Activated T-helper 17 cell treated with anti-CD3 and anti-CD28 coated beads, Interleukin-2, amount 50 U/mL, for 72 hours (primary cell): ENCODE measurements at regions not wholly inside any gene's neighbourhood (a gene's known extent, or its start where the extent isn't known, plus 50 kb on each side); places are given as distances from the start of the nearest gene placed in this dataset.

ENCODE experiments used
- ATAC-seq: fragments of 150-1000 bp; cut with Tn5 transposase; replicated peaks from 2 replicates; pipeline ENCODE4 v1.10.0; 2021; ENCODE audit warnings: mild to moderate bottlenecking, moderate library complexity
- H3K27ac Mint-ChIP-seq: one replicate; pipeline ENCODE4 v1.8.0; 2022; ENCODE audit warnings: mixed read lengths
- H3K27me3 Mint-ChIP-seq: one replicate; pipeline ENCODE4 v1.8.0; 2022; ENCODE audit warnings: mixed read lengths
- H3K36me3 Mint-ChIP-seq: one replicate; pipeline ENCODE4 v1.8.0; 2022; ENCODE audit warnings: low read depth, mild to moderate bottlenecking, mixed read lengths
- H3K4me1 Mint-ChIP-seq: one replicate; pipeline ENCODE4 v1.8.0; 2022; ENCODE audit warnings: mixed read lengths
- H3K4me3 Mint-ChIP-seq: one replicate; pipeline ENCODE4 v1.8.0; 2022; ENCODE audit warnings: mild to moderate bottlenecking, mixed read lengths
- H3K9me3 Mint-ChIP-seq: one replicate; pipeline ENCODE4 v1.8.0; 2022; ENCODE audit warnings: mixed read lengths

DNA sequence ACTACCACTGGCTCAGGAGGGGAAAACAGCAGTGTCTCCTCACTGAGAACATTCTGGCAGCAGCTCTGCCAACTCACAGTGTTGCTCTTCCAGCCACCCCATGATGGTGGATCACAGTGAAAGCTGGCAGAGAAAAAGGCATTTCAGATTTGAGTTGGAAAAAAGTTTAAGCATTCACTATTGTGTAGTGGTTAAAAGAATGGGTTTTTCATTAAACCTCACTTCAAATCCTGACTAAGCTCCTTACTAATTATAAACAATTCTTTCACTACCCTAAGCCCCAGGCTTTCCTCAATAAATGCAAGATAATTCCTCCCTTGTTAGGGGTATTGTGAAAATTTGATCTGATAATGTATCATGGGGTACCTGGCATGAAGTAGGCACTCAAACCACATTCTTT, 518.1 kb downstream of the SNAPC1 start:
- Mint-ChIP-seq H3K4me1 (no peaks in the 10 kb centered on the region), H3K4me3 (no peak overlapping the region), H3K27me3 (no peaks in the 10 kb centered on the region), H3K9me3 (no peaks in the 10 kb centered on the region), H3K36me3 (no peaks in the 10 kb centered on the region), H3K27ac (no peak overlapping the region)
- ATAC-seq: no peak

DNA sequence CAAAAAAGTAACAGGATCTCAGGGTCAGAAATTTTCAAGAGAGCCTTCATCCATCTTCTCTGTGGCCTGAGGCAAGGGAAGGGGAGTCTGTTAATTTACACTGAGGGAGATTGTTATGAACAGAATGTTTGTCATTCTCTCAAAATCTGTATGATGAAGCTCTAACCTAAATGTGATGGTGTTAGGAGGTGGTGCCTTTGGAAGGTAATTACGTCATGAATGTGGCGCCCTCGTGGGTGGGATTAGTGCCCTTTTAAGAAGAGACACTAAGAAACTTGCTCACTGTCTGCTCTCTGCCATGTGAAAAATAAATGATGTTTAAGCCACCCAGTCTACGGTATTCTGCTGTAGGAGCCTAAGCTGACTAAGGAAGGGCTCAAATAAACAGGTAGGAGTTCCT, 521.6 kb downstream of the SNAPC1 start:
- H3K4me3 Mint-ChIP-seq: no peak overlapping the region
- no peaks in the 10 kb centered on the region for H3K4me1 Mint-ChIP-seq
- H3K27ac Mint-ChIP-seq: no peak overlapping the region
- ATAC-seq: no peak
- no peaks in the 10 kb centered on the region for H3K36me3 Mint-ChIP-seq
- no peaks in the 10 kb centered on the region for H3K9me3 Mint-ChIP-seq
- no peaks in the 10 kb centered on the region for H3K27me3 Mint-ChIP-seq

DNA sequence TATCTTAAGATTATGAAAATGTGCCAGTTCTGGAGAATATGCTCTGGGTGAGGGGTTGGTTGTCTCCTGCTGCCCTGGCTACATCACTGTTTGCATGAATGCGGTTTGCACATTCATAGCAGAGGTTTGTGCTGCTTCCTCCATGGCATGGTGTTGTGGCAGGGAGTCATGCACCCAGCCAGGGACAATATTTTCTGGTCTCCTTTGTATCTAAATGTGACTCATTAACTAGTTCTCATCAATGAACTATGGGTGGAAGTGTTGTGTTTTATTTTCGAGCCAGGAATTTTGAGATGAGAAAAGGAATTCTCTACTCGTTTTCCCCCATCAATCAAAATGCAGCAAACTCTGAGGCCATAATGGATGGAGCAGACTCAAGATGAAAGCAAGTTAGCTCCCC, 527.3 kb downstream of the SNAPC1 start:
- no peak for ATAC-seq
- Mint-ChIP-seq H3K9me3 (peaks cover 3% of the 10 kb centered on the region), H3K4me3 (no peak overlapping the region)

DNA sequence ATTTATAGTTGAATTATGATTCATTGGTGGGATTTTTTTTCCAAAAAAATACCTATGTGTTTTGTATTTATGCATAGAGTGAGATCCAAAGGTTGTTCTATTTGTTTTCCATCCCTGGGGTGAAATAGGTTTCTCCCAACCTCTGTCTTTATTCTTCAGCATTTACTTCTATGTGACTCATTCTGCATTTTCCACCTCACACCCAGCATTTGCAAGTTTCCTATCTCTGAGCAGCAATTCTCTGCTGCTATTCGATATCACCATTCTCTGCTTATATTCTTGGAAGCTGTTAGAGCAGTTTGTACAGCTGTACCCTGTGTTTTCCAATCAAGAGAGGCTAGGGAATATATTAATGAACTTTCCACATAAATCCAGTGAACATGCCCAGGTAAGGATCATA, 538.9 kb downstream of the SNAPC1 start:
- no peak for ATAC-seq
- Mint-ChIP-seq H3K27ac (no peak overlapping the region), H3K4me3 (no peak overlapping the region), H3K9me3 (peaks cover 8% of the 10 kb centered on the region), H3K27me3 (no peaks in the 10 kb centered on the region), H3K36me3 (no peaks in the 10 kb centered on the region), H3K4me1 (no peaks in the 10 kb centered on the region)

More for the DNA sequence above, 527.3 kb downstream of the SNAPC1 start:
- H3K27ac Mint-ChIP-seq: no peak overlapping the region
- no peaks in the 10 kb centered on the region for H3K4me1 Mint-ChIP-seq
- H3K27me3 Mint-ChIP-seq: no peaks in the 10 kb centered on the region
- H3K36me3 Mint-ChIP-seq: no peaks in the 10 kb centered on the region

DNA sequence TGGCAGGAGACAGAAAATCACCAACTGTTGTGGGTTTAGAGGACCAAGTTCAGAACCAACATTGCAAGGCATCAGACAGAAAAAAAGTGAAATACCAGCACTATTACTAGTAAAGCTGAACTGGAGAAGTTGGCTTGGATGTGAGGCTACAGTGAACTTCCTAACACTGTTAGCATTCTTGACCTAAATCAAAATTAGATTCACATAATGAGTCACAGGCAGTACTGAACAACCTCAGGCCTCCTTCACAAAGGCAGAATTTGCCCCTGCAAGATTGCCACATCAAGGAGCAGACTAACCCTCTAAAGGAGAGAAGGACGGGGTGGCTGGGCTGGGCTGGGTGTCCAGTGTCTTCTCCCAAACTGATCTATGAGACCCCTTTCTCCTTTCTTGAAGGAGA, 539.7 kb downstream of the SNAPC1 start:
- no peaks in the 10 kb centered on the region for H3K36me3 Mint-ChIP-seq
- no peak overlapping the region for H3K4me3 Mint-ChIP-seq
- H3K9me3 Mint-ChIP-seq: peaks cover 8% of the 10 kb centered on the region
- H3K4me1 Mint-ChIP-seq: no peaks in the 10 kb centered on the region
- no peak for ATAC-seq
- no peaks in the 10 kb centered on the region for H3K27me3 Mint-ChIP-seq
- H3K27ac Mint-ChIP-seq: no peak overlapping the region

DNA sequence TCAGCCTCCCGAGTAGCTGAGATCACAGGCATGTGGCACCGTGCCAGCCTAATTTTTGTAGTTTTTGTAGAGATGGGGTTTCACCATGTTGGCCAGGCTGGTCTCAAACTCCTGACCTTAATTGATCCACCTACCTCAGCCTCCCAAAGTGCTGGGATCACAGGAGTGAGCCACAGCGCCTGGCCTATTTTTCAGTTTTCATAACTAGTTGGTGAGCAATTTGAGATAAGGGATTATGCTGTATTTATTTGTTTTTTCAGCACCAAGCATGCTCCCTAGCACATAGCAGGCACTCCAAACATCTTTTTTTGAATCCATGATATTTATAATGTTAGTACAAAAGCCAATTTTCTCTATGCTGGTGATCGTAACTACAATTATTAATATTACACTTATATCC, 541.2 kb downstream of the SNAPC1 start:
- Mint-ChIP-seq H3K27ac (no peak overlapping the region), H3K27me3 (no peaks in the 10 kb centered on the region), H3K36me3 (no peaks in the 10 kb centered on the region), H3K4me1 (no peaks in the 10 kb centered on the region), H3K4me3 (no peak overlapping the region), H3K9me3 (peaks cover 8% of the 10 kb centered on the region)
- no peak for ATAC-seq

DNA sequence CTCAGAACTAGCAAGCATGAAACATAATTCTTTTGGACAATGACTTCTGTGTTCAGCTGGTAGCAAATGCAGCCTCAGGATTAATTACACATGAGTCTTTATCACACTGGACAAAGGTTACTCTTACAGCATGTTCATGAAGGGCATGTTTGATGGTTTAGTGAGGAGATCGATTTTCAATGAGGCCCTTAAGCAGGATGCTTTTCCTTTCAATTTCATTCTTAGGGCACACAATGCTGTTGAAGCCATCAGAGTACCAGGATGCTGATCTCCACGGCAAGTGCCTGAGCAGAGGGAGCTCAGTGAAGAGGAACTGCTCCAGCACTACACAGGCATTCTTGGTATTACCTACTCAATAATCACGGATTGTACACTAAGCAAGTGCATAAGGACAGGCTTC, 542.0 kb downstream of the SNAPC1 start:
- Mint-ChIP-seq H3K27ac (no peak overlapping the region), H3K27me3 (no peaks in the 10 kb centered on the region), H3K4me1 (no peaks in the 10 kb centered on the region), H3K9me3 (peaks cover 8% of the 10 kb centered on the region), H3K4me3 (no peak overlapping the region), H3K36me3 (no peaks in the 10 kb centered on the region)
- no peak for ATAC-seq

DNA sequence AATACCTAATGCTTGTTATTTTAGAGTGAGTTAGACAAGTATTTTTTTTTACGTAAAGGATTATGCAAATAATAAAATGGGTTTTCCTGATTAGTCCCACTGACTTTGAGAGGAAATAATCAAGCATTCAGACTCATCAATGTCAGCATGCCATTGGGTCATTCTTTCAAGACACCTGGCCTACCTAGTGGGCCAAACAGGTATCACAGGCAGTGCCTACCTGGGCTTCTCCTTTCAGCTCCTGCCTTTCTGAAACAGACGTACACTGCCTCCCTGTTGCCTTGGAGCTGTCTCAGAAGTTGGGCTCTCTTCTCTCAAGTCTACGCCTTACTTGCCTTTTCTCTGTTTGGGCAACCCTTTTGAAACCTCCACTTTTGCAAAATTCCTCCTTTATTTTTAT, 545.6 kb downstream of the SNAPC1 start:
- Mint-ChIP-seq H3K27ac (no peak overlapping the region), H3K4me1 (no peaks in the 10 kb centered on the region), H3K27me3 (no peaks in the 10 kb centered on the region), H3K4me3 (no peak overlapping the region), H3K36me3 (no peaks in the 10 kb centered on the region), H3K9me3 (no peaks in the 10 kb centered on the region)
- ATAC-seq: no peak

DNA sequence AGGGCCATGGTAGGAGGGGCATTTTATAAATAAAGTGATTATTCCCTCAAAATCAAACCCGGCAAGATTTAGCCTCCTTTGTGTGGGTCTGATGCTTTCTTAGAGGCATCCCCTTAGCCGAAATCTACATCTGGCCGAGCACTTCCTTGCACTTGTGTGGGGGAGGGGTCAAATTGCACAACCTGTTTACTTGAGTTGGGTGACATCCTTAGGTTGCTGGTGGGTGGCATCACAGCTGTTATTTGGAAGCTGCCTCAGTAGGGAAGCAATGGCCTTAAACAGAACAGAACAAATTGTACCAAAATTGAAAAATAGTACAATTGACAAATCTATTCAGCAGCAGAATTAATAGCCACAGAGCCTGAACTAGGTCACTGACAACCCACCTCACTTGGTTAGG, 546.1 kb downstream of the SNAPC1 start:
- Mint-ChIP-seq H3K27ac (no peak overlapping the region), H3K4me1 (no peaks in the 10 kb centered on the region), H3K9me3 (no peaks in the 10 kb centered on the region), H3K27me3 (no peaks in the 10 kb centered on the region), H3K36me3 (no peaks in the 10 kb centered on the region), H3K4me3 (no peak overlapping the region)
- no peak for ATAC-seq

DNA sequence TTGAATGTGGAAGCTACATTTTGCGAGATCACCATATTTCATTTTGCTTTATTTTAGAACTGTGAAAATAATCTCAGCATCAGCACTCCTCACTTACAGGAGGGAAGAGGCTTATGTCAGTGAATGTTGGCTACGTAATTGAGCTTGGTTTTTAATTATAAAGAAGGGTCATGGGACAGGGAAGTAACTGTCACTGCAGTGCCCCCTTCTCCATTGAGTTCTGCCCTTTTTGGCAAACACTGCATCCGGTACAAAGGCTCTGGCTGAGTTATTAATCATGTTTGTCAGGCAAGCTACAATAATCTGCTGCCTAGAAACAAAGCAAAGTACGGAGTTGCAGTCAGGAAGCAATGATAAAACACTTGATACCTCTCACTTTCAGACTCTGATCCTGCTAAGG, 546.7 kb downstream of the SNAPC1 start:
- Mint-ChIP-seq H3K27ac (no peak overlapping the region), H3K4me1 (no peaks in the 10 kb centered on the region), H3K4me3 (no peak overlapping the region), H3K27me3 (no peaks in the 10 kb centered on the region), H3K36me3 (no peaks in the 10 kb centered on the region), H3K9me3 (no peaks in the 10 kb centered on the region)
- ATAC-seq: no peak

DNA sequence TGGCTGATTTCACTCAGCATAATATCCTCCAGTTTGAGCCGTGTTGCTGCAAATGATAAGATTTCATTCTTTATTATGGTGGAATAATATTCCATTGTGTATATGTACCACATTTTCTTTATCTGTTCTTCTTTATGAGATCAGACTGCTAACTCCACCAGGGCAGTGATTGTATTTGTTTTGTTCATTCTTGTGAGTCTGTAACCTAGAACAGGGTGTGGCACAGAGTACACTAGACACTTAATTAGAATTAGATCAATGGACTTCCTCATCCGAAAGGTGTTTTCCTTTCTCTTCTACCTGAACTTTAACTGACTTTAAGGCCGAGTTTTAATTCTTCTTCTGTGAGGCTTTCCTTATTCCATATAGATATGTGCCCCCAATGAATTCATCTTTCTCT, 551.0 kb downstream of the SNAPC1 start:
- Mint-ChIP-seq H3K4me3 (no peak overlapping the region), H3K27me3 (no peaks in the 10 kb centered on the region), H3K4me1 (no peaks in the 10 kb centered on the region), H3K9me3 (no peaks in the 10 kb centered on the region), H3K36me3 (no peaks in the 10 kb centered on the region), H3K27ac (no peak overlapping the region)
- no peak for ATAC-seq

DNA sequence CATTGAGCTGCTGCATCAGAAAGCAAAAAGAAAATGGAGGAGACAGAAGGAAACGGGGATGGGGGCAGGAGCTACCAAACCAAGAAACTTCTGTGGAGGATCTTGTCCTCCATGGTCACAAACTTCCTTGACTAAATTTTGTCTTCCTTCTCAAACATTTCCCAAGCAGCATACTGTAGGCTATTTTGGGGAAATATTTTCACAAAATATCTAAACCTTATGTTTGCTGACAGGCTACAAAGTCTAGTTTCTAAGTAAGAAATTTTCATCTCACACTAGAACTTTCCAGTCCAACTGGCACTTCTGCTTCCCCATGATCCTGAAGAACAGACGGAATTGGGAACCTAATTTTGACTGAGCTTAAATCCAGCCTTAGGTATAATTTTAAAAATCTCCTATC, 552.0 kb downstream of the SNAPC1 start:
- Mint-ChIP-seq H3K4me3 (no peak overlapping the region), H3K4me1 (no peaks in the 10 kb centered on the region), H3K27ac (no peak overlapping the region), H3K36me3 (no peaks in the 10 kb centered on the region), H3K27me3 (no peaks in the 10 kb centered on the region), H3K9me3 (no peaks in the 10 kb centered on the region)
- no peak for ATAC-seq

DNA sequence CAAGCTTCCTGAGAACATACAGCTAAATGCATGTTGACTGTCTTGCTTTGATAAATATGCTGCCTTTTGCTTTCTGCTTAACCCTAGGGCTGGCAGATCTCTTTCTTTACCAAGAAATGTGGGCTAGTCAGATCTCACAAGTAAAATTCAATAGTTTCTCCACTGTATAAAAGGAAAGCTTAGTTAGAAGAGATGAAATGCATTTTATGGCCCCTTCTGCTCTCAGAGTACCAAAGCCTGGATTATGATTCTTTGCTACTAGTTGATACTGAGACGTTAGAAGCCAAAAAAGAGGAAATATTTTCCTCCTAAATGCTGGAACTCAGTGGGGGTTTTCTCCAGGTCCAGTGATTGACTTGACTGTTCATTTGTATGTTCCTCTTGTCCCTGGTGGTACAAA, 552.7 kb downstream of the SNAPC1 start:
- Mint-ChIP-seq H3K4me1 (no peaks in the 10 kb centered on the region), H3K9me3 (no peaks in the 10 kb centered on the region), H3K4me3 (no peak overlapping the region), H3K27ac (no peak overlapping the region), H3K27me3 (no peaks in the 10 kb centered on the region), H3K36me3 (no peaks in the 10 kb centered on the region)
- ATAC-seq: no peak

DNA sequence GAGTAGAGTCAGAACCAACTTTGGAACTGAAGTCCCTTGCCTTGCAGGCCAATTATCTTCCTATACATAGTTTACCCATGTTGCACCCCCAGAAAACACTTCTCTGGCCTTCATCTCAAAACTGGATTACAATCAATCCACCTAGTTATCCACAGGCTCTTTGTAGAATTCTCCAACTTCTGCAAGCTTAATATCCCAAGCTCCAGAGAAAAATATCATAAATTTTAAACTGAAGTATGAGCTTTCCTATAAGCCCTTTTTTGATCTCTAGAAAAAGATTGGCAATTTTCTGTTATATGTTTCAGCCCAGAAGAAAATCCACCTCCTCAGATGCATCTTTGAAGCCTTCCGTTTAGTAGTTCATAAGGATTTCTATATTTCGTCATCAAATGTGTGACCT, 553.4 kb downstream of the SNAPC1 start:
- no peak overlapping the region for H3K27ac Mint-ChIP-seq
- ATAC-seq: no peak

DNA sequence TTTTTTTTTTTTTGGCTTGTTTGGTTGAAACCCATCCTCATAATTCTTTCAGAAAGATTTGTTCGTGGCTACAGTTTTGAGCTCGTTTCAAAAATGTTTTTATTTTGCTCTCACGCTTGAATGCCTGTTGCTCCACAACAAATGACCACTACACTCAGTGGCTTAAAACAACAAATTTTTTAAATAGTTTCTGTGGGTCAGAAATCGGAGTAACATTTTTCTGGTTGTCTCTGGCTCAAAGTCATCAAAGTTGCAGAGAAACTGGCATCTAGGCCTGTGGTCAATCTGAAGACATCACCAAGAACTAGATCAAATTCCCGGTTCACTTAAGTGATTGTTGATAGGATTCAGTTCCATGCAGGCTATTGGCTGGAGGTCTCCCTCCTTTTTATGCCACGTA, 560.0 kb downstream of the SNAPC1 start:
- Mint-ChIP-seq H3K4me1 (no peaks in the 10 kb centered on the region), H3K27ac (no peak overlapping the region), H3K36me3 (no peaks in the 10 kb centered on the region), H3K4me3 (no peak overlapping the region), H3K9me3 (peaks cover 5% of the 10 kb centered on the region), H3K27me3 (no peaks in the 10 kb centered on the region)
- no peak for ATAC-seq

More for the DNA sequence above, 553.4 kb downstream of the SNAPC1 start:
- Mint-ChIP-seq H3K27me3 (no peaks in the 10 kb centered on the region), H3K4me3 (no peak overlapping the region), H3K36me3 (no peaks in the 10 kb centered on the region), H3K9me3 (no peaks in the 10 kb centered on the region), H3K4me1 (no peaks in the 10 kb centered on the region)

DNA sequence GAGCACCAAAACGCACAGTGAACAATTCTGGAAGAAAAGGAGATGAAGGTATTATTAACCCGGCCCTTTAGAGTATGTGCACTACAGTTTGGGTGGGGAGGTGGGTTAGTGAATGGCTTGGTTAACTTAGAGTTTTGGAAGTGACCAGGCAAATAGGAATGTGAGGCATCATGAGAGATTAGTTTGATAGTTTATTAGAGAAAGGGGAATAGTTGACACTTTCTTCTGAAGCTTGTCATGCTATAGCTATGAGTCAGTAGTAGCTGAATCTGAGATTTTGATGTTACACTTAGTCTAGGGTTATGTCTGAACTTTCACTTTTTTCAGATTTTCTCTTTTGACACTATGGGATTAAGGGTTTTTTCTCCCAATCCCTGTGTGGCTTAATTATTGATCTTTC, 567.2 kb downstream of the SNAPC1 start:
- no peaks in the 10 kb centered on the region for H3K27me3 Mint-ChIP-seq
- H3K36me3 Mint-ChIP-seq: no peaks in the 10 kb centered on the region
- ATAC-seq: no peak
- H3K27ac Mint-ChIP-seq: no peak overlapping the region
- H3K9me3 Mint-ChIP-seq: peaks cover 4% of the 10 kb centered on the region
- H3K4me3 Mint-ChIP-seq: no peak overlapping the region
- H3K4me1 Mint-ChIP-seq: no peaks in the 10 kb centered on the region
